RPMI8226 (cell line): ENCODE measurements at regions not wholly inside any gene's neighbourhood (a gene's known extent, or its start where the extent isn't known, plus 50 kb on each side); places are given as distances from the start of the nearest gene placed in this dataset.

Experiments used
- DNase-seq: peaks from one replicate; pipeline ENCODE4 v3.0.0-alpha.2; 2015

DNA sequence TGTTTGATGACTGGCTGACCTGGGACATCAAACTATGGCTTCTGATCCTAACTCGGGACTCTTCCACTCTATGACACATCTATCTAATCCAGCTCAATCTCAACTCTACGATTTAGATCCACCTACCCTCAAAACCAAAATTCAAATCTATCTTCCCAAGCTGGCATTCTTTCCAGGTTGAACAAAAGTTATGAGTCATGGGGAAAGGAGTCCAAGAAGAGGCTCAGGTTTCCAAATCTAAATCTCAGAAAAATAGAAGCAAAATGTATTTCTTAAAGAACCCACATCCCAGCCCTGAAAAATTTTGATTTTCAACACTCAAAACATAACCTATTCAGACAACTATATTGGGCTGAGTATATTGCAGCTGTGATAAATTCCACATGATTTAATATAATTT is 143.9 kb upstream of the IPO5 start:
- DNase-seq = no peak

DNA sequence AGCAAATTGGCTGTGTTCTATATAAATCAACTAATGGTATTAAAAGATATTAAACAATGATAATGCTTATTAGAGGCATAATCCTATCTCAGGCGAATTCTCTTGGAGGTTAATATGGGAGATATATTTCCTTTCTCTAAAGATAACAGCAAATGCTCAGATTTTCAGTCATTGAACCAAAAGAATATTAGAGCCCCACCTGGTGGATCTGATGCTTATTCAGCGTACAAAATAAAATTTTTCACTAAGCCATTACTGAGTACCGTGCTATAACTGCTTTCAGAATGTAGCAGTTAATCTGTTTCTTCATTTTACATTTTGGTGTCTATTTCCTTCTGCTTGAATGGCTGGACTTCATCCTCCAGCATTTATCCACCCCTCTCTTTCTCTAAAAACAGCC is 143.3 kb upstream of the IPO5 start:
- peak; percentile 13 for DNase-seq

DNA sequence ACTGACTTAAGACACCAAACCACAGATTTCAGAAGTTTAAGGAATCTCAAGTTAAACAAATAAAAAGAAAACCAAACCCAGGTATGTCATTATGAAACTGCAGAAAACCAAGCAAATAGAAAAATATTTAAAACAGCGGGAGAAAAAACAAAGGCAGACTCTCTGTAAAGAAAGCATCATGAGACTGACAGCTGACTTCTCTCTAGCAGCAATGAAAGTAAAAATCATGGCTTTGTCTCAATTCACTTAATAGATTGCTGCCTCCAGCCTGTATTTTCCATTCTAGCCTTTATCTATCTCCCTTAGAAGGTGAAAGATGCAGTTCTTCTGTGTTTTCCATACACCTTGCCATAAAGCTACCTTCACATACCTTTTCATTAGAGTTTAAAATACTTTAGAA is 131.1 kb upstream of the IPO5 start:
- no peak for DNase-seq

DNA sequence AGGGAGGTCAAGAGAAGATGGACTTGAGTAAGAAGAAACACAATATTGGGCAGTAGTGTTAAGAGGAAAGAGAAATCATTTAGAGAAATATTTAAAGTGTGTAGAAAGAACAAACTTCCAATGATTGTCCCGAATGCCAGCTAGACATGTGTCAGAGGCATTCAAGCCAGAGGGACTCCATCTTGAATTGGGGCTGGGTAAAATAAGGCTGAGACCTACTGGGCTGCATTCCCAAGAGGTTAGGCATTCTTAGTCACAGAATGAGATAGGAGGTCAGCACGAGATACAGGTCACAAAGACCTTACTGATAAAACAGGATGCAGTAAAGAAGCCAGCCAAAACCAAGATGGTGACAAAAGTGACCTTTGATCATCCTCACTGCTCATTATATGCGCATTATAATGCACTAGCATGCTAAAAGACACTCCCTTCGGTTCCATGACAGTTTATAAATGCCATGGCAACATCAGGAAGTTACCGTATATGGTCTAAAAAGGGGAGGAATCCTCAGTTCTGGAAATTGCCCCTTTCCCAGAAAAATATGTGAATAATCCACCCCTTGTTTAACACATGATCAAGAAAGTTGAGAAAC is 127.0 kb upstream of the IPO5 start:
- no peak for DNase-seq

DNA sequence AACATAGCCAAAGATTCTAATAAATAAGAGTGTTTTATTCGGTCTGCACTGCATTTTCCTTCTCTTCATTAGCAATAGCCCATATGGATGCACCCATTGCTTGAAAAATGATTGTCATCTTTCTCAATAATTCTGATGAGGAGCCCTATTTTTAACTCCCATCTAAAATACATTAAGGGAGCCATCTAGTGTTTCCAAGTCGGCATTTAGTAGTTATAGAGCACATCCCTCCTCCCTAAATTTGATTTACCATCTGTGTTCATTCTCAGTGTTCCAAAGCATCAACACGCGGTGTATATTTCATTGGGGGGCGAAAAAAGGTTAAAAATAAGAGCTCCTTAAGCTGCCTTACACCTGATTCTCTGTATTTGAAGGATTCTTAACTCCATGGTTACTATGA is 119.2 kb upstream of the IPO5 start:
- no peak for DNase-seq

DNA sequence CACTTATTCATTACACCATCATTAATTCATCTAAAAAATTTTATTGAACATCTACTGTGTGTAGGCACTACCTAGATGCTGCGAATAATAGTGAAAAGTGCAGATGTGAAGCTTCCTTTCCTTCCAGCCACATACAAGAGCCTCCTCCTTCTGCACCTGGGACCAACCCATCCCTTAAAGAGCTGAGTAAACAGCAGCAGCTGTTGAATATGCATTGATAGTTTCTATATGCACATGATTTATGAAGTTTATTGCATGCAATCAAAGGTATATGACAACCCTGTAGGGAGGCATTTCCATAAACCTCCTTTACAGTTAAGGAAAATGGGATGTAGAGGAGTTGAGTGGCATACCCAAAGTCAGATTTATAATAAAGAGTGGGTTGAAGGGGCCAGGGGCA is 110.3 kb upstream of the IPO5 start:
- DNase-seq = no peak

DNA sequence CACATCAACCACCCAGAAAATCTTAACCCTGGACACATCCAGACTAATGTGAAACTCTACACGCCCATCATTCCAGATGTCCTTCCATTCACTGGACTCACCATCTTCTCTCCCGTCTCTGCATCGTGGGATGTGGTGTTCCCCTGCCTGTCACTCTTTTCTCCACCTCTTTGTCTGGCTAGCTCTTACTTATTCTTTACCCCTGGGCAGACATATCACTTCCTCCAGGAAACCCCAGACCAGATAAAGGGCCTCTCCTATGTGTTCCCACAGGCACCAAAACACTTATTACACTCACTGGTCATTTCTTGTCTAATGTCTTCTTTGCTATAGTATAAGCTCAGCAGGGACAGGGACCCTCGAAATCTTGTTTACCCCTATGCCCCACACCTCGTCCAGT is 109.3 kb upstream of the IPO5 start:
- DNase-seq = no peak

DNA sequence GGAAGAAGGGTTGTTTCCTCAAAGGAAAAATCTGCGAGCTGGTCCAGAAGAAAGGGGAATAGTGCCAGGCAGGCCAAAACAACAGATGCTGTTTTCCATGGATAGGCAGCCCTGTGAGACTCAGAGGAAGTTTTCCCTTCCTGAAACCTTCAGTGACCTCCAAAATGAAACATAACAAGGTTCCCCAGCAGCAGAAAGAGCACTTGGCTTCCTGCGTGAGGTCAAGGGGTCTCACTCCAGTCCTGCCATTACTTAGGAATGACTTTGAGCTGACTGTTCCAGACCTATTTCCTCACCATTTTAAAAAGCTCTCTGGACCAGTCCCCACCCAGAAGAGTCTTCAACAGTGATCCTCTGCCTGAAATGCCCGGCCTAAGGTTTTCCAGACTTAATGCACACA is 104.6 kb upstream of the IPO5 start:
- no peak for DNase-seq

DNA sequence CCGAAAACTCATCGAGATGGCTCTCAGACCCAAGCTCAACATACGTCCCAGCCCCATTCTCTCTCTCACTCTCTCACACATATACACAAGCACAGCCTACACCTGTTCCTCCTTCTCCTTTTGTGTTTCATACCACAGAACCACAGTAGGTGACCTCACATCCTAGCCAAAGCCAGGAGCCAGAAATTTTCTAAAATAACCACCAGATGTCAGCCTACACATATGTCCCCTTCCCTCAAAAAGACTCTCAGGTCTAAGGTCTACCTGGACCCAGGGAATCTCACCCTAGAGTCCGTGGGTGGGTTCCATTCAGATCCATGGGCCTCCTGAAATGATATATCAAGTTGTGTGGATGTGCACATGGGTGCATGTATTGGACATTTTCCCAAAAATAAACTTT is 104.2 kb upstream of the IPO5 start:
- DNase-seq = peak; percentile 63

DNA sequence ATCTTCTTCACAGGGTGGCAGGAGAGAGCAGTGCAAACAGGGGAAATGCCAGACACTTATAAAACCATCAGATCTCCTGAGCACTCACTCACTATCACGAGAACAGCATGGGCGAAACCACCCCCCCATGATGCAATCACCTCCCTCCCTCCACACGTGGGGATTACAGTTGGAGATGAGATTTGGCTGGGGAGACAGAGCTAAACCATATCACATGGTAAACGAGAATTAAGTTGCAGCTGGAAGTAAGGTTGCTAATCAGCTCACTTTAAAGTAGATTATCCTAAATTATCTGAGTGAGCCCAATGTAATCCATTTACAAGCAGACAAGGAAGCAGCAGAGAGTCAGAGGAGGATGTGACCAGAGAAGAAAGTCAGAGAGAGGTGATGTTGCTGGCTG is 102.2 kb upstream of the IPO5 start:
- DNase-seq = no peak

DNA sequence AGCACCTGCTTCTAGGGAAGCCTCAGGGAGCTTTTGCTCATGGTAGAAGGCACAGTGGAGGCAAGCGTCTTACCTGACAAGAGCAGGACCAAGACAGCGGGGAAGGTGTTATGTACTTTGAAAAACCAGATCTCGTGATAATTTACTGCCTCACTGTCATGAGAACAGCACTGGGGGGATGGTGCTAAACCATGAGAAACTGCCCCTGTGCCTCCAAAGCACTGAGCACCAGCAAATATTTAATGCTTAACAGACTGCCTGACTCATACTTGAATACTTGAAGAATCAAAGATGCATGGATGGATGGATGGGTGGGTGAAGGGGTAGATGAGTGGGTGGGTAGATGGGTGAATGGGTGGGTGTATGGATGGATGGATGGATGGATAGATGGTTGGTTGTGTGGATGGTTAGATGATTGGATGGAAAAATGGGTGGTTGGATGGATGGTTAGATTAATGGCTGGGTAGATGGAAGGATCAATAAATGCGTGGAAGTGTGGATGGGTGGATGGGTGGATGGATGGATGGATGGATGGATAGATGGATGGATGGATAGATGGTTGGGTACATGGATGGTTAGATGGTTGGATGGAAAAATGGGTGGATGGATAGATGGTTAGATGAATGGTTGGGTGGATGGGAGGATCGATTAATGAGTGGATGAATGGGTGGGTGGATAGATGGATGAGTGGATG is 101.1 kb upstream of the IPO5 start:
- no peak for DNase-seq

DNA sequence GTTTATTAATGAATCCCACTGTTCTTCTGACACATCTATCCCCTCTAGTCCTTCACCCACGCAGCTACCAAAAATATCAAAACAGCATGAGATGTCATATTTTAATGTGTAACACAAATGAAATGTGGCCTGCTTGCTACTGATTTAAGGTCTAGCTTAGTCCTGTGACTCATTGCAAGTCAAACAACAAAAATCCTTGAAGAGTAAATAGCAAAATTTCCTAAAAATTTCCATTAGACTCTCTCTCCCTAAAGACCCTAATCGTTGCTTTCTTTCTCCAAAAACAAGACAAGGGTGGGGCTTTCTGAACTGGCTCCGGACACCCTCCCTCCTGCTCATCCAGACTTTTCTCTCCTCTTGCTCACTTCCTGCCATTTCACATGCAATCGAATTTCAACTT is 99.9 kb upstream of the IPO5 start:
- DNase-seq = no peak

DNA sequence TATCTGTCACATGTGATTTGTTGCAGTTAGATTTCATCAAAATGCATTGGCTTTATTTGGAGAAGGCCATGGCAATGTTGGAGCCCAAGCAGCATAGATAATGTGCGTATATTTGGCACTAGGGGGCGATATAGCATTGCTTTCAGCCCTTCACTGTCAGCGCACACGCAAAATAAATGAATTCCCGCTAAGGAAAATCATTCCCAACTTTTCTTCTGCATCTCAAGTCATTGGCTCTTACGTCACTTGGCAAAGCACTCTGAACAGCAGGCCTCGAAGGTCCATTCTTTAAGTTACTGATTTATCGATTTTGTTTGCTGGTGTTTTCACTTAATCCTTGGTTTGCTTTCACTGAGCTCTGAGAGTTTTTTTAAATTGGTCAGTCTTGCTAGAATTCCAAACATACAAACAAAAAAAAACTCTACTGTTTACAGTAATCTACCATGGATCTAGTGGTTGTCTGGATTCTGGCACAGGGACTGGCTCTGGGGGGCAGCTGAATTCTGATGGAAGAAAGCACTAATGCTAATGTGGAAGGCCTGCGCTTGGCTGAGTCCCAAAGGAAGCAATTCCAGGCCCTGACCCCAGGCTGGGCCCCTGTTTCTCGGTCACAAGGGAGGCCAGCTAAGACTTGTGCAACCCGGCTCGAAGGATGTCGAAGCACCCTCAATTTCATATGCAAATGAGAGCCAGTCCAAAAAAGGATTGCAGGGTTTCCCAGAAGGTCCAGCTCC is 97.7 kb upstream of the IPO5 start:
- DNase-seq = peak; percentile 49

DNA sequence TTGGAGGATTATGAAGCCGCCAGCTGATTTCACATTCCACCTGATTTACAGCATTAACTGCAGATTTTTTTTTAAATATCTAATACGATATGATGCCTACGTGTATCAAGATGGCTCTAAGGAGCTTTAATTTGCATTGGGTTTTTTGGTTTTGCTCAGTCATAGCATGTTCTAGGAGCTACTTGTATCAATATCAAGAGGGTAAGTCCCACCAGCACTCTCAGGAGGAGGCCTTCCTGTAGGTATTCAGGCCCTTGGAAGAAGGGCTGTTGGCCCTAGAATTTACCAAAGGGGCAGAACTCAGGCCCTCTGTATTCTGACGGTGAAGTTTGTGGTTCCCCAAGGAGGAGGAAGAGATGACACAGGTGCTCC is 97.2 kb upstream of the IPO5 start:
- DNase-seq = no peak

DNA sequence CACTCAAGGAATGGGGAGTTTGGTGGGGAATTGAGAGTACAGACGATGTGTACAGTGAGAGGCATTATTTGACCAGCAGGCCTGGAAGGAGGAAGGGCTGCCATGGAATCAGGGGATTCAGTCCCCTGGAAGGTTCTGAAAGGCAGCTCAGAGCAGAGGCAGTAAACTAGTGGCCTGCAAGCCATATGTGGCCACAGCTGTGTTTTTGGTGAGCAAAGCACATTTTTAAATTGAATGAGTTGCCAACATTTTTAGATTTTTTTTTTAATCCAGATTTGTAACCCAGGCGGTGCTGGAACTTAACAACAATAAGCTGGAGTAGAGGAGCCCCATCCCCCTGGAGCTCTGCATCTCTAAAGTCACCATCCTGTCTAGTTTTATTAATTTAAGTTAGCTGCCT is 95.3 kb upstream of the IPO5 start:
- no peak for DNase-seq

DNA sequence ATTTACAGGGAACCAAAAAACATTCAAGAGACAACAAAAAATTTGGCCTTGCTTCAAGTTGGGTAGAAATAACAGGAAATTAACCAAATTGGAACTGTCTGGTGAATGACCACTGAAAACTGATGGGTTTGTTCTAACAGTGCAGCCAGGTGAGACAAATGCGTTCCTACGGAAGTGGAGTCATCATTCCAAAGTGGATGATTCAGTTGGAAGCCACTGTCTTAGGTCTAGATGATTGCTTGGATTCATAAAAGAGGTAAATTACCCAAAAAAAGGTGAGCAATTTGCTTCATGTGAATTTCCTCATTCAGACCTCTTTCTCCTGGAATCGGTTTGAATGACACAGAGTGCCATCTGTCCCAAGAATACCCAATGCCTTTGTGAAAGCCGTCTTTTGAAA is 87.1 kb upstream of the IPO5 start:
- no peak for DNase-seq

DNA sequence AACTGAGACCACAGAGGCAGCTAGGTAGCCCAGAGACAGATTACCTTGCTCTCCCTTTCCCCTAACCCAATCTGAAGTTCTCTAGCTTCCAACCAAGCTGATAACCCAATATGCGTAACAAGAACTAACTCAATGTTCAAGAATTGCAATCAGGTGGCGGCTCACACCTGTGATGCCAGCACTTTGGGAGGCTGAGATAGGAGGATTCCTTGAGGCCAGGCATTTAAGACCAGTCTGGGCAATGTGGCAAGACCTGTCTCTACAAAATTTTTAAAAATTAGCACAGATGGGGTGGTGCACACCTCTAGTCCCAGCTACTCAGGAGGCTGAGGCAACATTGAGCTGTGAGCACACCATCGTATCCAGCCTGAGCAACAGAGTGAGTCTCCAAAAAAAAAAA is 86.7 kb upstream of the IPO5 start:
- DNase-seq = no peak

DNA sequence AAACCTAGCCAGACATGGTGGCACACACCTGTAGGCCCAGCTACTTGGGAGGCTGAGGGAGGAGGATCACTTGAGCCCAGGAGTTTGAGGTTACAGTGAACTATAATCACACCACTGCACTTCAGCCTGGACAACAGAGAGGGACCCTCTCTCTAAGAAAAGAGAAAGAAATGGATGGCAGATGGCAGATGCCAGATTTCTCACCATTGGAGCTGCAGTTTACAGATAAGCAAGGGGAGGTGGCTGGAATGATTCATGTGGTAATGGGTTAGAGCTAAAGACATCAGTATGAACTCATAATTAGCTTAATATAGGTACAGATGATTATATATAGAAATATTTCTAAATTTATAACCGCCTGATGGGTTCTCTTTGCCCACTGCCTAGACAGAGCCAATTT is 80.1 kb upstream of the IPO5 start:
- DNase-seq = no peak

DNA sequence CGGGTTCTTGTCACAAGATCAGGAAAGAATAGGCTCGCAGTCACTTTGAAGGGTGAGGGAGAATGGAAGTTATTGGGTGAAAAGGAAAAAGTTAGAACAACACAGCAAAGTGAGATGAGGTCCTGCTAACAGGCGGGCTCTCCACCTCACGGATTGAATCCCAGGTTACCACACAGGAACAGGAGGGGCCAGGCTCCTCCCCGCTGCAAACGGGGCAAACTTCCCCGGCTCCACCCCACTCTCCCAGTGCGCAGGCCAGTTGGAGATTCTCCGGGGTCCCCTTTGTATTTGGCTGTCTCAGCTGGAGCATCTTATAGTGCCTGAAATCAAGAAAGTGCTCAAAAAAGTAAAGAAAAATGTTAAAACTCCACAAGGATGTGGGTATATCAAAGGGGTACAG is 78.3 kb upstream of the IPO5 start:
- no peak for DNase-seq

DNA sequence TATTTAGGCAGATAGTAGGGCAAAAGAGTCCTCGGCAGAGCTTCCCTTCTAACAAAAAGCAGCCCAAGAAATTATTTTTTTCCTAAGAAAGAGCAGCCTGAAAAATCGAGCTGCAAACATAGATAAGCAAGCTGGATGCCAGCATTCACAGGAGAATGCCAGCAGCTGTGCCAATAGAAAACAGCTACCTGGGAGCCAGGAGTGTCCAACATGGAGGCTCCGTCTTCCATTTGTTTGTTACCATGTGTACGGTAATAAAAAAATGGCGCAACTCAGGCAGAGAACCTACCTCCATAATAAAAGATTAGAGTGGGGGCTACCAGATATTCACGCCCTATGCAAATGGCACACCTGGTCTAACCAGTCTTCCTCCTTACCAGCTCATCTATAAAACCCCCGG is 77.6 kb upstream of the IPO5 start:
- no peak for DNase-seq

DNA sequence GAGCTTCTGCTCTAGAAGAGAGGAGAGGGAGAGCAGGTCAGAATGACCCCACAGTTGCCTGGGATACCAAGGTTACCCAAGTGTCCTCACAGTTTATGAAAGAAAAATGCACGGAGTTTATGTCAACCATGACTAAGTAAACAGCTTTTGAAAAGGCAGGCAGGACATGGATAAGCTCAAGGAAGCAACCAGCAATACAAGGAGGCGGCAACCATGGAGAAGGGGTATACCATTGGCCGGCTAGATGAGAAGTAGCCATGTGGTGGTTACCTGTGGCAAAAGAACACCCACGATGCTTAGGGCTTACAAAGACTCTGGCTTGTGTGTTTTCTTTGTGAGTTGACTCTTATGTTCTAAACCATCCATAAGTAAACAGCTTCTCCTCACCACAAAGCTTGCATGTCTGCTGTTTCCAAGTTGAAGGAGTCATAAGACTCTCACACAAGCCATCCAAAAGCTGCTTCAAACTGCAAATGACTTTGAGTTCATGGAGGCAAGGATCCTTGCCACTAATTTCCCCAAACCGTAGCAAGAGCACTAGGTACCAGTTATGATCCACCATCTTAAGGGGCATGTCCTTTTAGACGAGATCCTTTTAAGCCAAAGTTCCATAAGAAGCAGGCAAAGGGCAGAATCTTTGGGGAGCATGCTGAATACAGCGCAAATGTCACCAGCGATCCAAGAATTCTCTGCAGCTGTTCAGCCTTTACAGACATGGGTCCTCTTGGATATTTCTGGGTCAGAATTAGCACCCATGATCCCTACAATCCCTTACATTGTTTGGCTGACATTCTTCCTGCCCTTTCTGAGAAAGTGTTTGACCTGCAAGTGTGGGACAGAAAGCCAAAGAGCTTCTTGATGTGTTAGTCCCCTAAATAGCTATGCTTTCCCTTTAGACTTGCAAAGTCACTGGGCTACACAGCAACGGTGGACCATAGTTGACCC is 74.8 kb upstream of the IPO5 start:
- DNase-seq = no peak

DNA sequence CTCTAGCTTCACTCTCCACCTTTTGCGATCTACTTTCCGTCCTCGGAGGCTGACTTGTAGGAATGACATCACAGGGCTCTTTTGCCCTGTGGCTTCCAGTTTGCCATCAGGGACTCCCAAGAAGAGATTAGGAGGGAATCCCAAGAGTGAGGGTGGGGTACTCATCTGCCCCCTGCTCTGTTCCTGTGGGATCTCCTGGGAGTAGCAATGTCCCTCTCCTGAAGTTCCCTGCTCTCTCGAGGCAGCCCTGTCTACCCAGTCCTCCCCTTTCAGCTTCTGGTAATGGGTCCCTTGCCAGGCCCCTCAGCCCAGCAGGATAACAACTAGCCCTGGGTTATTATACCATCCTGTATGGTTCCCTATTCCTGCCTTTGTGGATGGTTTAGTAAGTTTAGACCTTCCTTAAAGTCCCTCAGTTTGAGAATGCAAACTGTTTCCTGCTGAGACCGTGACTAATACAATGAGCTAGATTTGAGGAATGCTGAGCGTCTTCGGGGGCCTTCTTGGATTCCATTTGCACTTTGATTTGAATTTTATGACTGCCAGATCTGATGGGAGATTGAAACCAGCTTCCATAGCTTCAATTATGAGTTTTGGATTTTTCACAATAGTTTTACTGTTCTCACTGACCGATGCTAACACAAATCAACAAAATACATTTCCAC is 73.7 kb upstream of the IPO5 start:
- DNase-seq = no peak

DNA sequence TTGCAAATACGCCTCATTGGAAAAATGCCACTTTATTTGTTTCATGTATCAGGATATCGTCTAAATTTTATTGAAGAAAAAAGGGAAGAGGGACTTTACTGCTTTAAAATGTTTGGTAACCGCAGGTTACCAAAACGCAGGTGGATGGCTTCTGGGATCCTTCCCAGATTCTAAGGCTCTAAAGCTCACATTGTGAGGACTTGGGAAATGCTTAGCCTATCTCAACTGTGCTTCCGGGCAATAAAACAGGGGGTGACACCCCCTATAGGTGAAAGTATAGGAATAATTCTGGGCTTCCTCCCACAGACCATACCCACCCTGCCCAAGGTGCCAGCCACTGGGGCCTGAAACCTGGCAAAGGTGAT is 73.2 kb upstream of the IPO5 start:
- DNase-seq = no peak
